ENCODE measurements at regions not wholly inside any gene's neighbourhood (a gene's known extent, or its start where the extent isn't known, plus 50 kb on each side); places are given as distances from the start of the nearest gene placed in this dataset.

GRCh38 chr12:59938190-59938962 is 342.5 kb downstream of the SLC16A7 start:
- WGBS: 83% methylated on average over 8 of the region's 8 CpGs
- H3K9ac ChIP-seq (ENCODE audit: low read depth in 1 of 2, low read length in 2 of 2): no peak overlapping the region

GRCh38 chr12:59940631-59941342 is 345.0 kb downstream of the SLC16A7 start:
- no peak overlapping the region for H3K27ac ChIP-seq (ENCODE audit: low read depth in 1 of 2, low read length in 2 of 2)
- WGBS: 38% methylated on average over 4 of the region's 4 CpGs
- DNase-seq (ENCODE audit: low spot score): no peak

More at GRCh38 chr12:59938190-59938962, 342.5 kb downstream of the SLC16A7 start:
- Histone ChIP-seq H3K9me3 (ENCODE audit: control insufficient read depth in 4 of 4, low read length in 3 of 4) (no peaks in the 10 kb centered on the region), H3K27ac (ENCODE audit: low read depth in 1 of 2, low read length in 2 of 2) (no peak overlapping the region), H3K4me3 (ENCODE audit: low read depth in 1 of 3, low read length in 3 of 3) (no peak overlapping the region), H3K36me3 (ENCODE audit: control insufficient read depth in 4 of 4, insufficient read depth in 3 of 4, low read depth in 1 of 4, low read length in 3 of 4) (no peaks in the 10 kb centered on the region), H3K4me1 (ENCODE audit: control insufficient read depth in 4 of 4, insufficient read depth in 4 of 4, low read length in 3 of 4) (no peaks in the 10 kb centered on the region), H3K27me3 (ENCODE audit: control insufficient read depth in 4 of 4, insufficient read depth in 4 of 4, low read length in 3 of 4) (no peaks in the 10 kb centered on the region)
- DNase-seq (ENCODE audit: low spot score): no peak
- TF ChIP-seq HNF4G (IDR thresholded peaks at IDR 0.05) (no peak), RXRA (IDR thresholded peaks at IDR 0.05) (no peak), FOXA1 (IDR thresholded peaks at IDR 0.05) (no peak), FOXA2 (IDR thresholded peaks at IDR 0.05) (no peak), REST (IDR thresholded peaks at IDR 0.05) (no peak), SP1 (IDR thresholded peaks at IDR 0.05) (no peak), EGR1 (IDR thresholded peaks at IDR 0.05; ENCODE audit: low read depth in 2 of 2) (no peak), NR2F2 (IDR thresholded peaks at IDR 0.05) (no peak)

More at GRCh38 chr12:59940631-59941342, 345.0 kb downstream of the SLC16A7 start:
- H3K27me3 ChIP-seq (ENCODE audit: control insufficient read depth in 4 of 4, insufficient read depth in 4 of 4, low read length in 3 of 4): no peaks in the 10 kb centered on the region
- H3K9me3 ChIP-seq (ENCODE audit: control insufficient read depth in 4 of 4, low read length in 3 of 4): no peaks in the 10 kb centered on the region
- TF ChIP-seq RAD21 (IDR thresholded peaks at IDR 0.05): no peak
- TF ChIP-seq TAF1 (conservative IDR thresholded peaks at IDR 0.05): no peak
- TF ChIP-seq CTCF (IDR thresholded peaks at IDR 0.05; ENCODE audit: low read depth, low read length, missing input control): no peak
- TF ChIP-seq MAX (IDR thresholded peaks at IDR 0.05): no peak
- no peak for TF ChIP-seq YY1 (IDR thresholded peaks at IDR 0.05)
- TF ChIP-seq HNF4G (IDR thresholded peaks at IDR 0.05): no peak
- H3K36me3 ChIP-seq (ENCODE audit: control insufficient read depth in 4 of 4, insufficient read depth in 3 of 4, low read depth in 1 of 4, low read length in 3 of 4): no peaks in the 10 kb centered on the region
- H3K4me3 ChIP-seq (ENCODE audit: low read depth in 1 of 3, low read length in 3 of 3): no peak overlapping the region
- H3K9ac ChIP-seq (ENCODE audit: low read depth in 1 of 2, low read length in 2 of 2): no peak overlapping the region
- H3K4me1 ChIP-seq (ENCODE audit: control insufficient read depth in 4 of 4, insufficient read depth in 4 of 4, low read length in 3 of 4): no peaks in the 10 kb centered on the region
